ENCODE measurements at regions not wholly inside any gene's neighbourhood (a gene's known extent, or its start where the extent isn't known, plus 50 kb on each side); places are given as distances from the start of the nearest gene placed in this dataset.

DNA sequence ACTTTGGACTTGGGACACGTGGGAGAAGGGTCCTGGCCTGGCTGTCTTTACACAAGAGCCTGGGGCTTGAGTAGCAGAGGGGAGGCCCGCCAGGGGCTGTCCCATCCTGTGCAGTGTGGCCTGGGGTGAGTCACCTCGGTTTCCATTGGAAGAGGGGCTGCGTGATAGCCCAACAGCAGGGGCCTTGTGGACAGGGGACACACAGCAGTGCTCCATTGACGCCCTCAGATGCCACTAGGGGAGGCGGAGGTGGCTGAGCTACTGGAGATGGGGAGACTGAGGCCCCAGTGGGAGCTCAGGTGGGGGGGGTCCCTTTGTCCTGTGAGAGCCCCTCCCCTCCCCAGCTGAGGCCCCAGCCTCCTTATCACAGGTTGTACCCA is 50.0 kb upstream of the RNU6ATAC start:
- no peak for DNase-seq (ENCODE audit: low read depth)

DNA sequence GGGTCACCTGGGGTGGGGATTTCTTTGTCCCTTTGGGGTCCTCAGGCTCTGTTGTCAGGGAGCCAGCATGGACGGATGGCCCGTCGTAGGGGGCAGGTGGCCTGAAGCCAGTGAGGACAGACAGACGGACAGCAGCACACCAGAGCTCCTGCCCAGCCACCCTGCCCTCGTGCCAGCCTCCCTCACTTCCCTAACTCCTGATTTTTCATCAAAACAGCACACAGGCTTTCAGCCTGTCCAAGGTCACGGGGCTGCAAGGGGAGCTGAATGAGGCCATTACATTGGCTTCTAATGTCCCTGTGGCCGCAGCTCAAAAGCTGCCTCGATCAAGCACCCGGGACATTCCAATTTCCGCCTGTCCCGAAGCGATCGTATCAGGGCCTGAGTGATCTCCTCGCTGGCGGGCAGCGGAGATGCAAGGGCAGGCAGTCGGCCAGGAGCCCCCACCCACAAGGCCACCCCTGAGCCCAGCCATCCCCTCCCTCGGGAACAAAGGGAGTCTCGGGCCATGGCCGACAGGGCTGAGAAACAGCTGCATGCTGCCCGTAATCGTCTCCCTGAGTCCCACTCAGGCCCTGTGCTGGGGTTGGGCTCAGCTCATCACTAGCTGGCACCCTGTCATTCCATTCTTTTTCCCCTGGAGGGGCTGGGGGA is 50.5 kb upstream of the RNU6ATAC start:
- DNase-seq (ENCODE audit: low read depth) = no peak

GRCh38 chr9:134215420-134215698 is 51.0 kb upstream of the RNU6ATAC start:
- DNase-seq (ENCODE audit: low read depth) = no peak

- no peak for DNase-seq (ENCODE audit: low read depth)
Measured at GRCh38 chr9:134215699-134216448, 51.5 kb upstream of the RNU6ATAC start.

- no peak for DNase-seq (ENCODE audit: low read depth)
Measured at GRCh38 chr9:134216449-134216951, 52.1 kb upstream of the RNU6ATAC start.

GRCh38 chr9:134216961-134217360 is 52.6 kb upstream of the RNU6ATAC start:
- DNase-seq (ENCODE audit: low read depth) = no peak

GRCh38 chr9:134217431-134218210 is 53.3 kb upstream of the RNU6ATAC start:
- no peak for DNase-seq (ENCODE audit: low read depth)

DNA sequence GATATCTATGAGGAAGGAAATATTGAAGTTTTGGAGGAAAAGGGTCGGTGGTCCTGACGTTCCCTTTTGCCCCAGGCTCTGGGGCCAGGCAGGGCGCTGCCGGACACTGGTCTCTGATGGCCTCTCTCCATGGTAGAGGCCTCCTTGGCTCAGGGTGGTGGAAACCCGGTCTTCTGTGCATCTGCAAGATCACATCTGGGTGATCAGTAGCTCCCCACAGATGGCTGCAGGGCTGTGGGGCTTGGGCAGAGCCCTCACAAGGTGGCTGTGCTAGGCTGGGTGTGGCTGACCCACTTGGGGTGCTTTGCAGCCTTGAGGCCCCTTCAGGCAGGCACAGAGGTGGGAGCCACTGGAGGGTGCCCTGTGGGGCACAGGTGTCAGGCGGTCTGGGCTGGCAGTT is 53.9 kb upstream of the RNU6ATAC start:
- DNase-seq (ENCODE audit: low read depth) = no peak

DNA sequence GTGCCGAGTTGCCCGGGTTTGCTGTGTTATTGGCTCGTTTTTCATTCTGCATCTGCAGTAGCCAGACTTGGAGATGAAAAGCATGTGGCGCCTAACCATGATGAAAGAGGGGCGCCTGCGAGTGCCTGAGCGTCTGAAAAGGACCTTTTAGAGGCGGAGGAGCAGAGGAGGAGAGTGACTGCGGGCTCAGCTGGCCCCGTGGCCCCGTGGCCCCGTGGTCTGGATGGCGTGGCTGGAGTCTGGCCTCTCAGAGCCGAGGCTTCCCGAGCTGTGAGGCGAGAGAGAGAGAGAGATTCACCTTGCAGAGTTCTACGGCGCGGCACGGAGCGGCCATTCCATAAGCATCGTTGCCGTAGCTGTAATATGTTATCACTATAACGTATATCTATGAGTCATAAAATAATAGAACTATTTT is 55.3 kb upstream of the RNU6ATAC start:
- DNase-seq (ENCODE audit: low read depth) = no peak

DNA sequence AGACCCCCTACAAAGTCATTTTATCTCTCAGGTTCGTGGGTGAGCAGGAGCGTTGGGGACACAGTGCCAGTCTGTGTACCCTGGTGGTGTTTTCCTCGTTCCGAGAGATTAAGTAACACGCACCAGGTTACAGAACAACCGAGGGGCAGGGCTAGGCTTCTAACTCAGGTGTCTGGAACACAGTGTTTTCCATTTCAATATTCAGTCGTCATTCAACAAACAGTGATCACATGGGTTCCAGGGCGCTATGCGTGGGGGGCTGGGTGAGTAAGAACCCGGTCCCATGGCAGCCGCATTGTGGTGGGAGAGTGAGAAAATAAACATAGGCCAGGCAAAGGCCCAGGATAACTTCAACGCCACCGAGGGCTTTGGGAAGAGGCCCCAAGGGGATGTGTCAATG is 55.9 kb upstream of the RNU6ATAC start:
- no peak for DNase-seq (ENCODE audit: low read depth)

GRCh38 chr9:134221273-134222017 is 57.1 kb upstream of the RNU6ATAC start:
- DNase-seq (ENCODE audit: low read depth) = no peak

GRCh38 chr9:134222018-134222573 is 57.7 kb upstream of the RNU6ATAC start:
- no peak for DNase-seq (ENCODE audit: low read depth)

GRCh38 chr9:134223091-134223490 is 58.7 kb upstream of the RNU6ATAC start:
- DNase-seq (ENCODE audit: low read depth) = no peak

DNA sequence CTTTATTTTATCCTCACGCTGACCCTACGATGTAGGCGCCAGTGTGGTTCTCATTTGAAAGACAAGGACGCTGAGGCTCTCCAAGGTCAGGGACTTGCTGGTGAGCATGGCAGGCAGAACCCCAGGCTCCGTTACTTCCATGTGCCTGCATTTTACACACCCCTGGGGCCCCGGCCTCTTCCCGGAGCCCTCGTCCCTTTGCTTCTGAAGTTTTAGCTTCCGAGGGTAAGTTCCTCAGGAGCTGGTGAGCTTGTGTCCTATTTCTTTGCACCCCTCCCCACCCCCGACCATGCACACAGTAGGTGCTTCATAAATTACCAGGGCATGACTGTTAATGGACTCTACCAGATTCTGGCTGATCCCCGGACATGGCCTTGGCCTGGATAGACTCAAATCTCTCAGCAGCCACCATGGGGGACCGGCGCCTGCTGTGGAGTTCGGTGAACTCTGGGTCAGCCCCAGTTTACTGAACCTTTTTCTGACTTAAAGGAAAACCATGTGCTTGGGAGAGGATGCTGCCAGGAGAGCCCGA is 59.3 kb upstream of the RNU6ATAC start:
- no peak for DNase-seq (ENCODE audit: low read depth)

DNA sequence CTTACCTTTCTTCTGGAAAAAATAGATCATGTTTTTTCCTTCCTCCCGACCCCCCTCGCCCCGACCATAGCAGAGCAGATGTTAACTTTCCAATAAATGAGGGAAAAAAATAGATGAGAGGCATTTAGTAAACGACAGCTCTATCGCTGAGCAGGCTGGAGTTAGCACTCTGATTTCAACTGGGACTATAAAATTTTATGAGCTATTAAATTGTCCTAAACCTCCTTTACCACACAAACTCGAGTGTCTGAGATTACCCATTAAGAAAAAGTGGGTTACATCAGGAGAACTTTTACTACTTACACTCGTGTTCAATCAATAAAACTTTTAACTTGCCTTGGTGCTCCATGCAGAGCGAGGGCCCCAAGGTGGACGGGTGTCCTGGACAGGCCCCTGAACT is 59.8 kb upstream of the RNU6ATAC start:
- no peak for DNase-seq (ENCODE audit: low read depth)

DNA sequence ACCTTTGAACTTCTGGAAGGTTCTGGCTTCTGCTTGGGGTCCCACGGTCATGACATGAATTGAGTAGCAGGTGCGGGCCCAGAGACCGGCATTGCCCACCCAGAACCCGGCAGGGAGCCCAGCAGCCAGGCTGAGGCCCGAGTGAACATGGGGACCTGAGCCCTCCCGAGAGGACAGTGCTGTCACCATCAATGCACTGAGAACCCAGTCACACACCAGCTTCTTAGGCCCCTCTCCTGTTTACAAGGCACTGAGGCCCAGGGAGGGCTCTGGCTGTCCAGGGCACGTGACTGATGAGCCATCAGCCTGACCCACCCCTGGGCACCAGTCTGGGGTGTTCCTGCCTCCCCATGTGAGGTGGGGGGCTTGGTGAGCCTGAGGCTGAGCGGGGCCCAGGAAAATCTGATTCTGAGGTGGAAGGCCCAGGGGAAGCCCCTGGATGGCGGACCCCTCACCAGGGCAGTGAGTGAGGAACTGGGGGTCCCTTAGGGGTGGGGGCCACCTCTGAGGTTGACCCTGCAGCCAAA is 60.3 kb upstream of the RNU6ATAC start:
- DNase-seq (ENCODE audit: low read depth) = no peak

GRCh38 chr9:134225186-134225585 is 60.8 kb upstream of the RNU6ATAC start:
- no peak for DNase-seq (ENCODE audit: low read depth)

GRCh38 chr9:134225816-134226215 is 61.5 kb upstream of the RNU6ATAC start:
- no peak for DNase-seq (ENCODE audit: low read depth)

DNA sequence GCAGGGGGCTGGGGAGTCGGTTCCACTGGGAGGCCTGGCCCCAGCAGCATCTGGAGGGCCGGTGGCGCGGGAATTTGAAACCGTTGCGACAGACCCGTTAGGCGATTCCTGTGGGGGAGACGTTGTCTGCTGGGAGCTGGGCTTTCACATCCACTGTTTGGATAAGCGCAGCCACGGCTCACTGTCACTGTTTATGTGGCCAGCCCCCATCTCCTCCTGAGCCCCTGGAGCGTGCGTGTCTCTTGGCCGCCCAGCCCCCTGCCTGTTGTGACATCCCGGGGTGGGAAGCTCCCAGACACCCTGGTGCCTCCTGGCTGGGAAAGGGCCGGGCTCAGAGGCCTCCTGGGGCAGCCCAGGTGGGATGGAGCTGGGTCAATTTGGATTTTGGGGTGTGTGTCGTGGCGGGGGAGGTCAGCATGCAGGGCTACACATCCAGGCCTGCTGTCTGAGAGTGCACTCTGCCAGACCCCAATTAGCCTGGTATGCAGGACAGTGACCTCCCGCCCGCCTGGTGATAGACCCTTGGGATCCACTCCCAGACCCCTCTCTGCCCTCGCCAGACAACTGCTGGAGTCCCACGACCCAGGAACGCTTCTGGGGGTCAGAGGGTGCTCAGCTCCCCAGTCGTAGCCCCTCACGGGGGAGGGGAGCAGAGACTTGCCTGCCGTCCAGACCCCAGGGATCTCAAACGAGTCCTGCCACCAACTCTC is 62.0 kb upstream of the RNU6ATAC start:
- no peak for DNase-seq (ENCODE audit: low read depth)

- DNase-seq (ENCODE audit: low read depth) = no peak
Measured at GRCh38 chr9:134227451-134228411, 63.4 kb upstream of the RNU6ATAC start.
